ENCODE measurements at regions not wholly inside any gene's neighbourhood (a gene's known extent, or its start where the extent isn't known, plus 50 kb on each side); places are given as distances from the start of the nearest gene placed in this dataset.
A peak's percentile ranks its signal among the peaks of the same experiment; 100 is the strongest.

- DNase-seq (ENCODE audit: low spot score), result no peak
- TF ChIP-seq CTCF (IDR thresholded peaks at IDR 0.05; ENCODE audit: extremely low read depth, missing control alignments), result no peak
These were observed 172.8 kb upstream of the PTGFR start for GRCh38 chr1:78318011-78318410.

GRCh38 chr1:78319603-78320002 lies 171.2 kb upstream of the PTGFR start:
- no peak for DNase-seq (ENCODE audit: low spot score)
- no peak for TF ChIP-seq CTCF (IDR thresholded peaks at IDR 0.05; ENCODE audit: extremely low read depth, missing control alignments)

- TF ChIP-seq CTCF (IDR thresholded peaks at IDR 0.05; ENCODE audit: extremely low read depth, missing control alignments), result no peak
- no peak for DNase-seq (ENCODE audit: low spot score)
These were observed 167.7 kb upstream of the PTGFR start for GRCh38 chr1:78322928-78323680.

GRCh38 chr1:78325293-78325692 lies 165.5 kb upstream of the PTGFR start:
- no peak for DNase-seq (ENCODE audit: low spot score)
- TF ChIP-seq CTCF (IDR thresholded peaks at IDR 0.05; ENCODE audit: extremely low read depth, missing control alignments), result no peak

GRCh38 chr1:78329475-78329874 lies 161.3 kb upstream of the PTGFR start:
- no peak for TF ChIP-seq CTCF (IDR thresholded peaks at IDR 0.05; ENCODE audit: extremely low read depth, missing control alignments)
- DNase-seq (ENCODE audit: low spot score), result no peak

GRCh38 chr1:78331799-78332198 lies 159.0 kb upstream of the PTGFR start:
- TF ChIP-seq CTCF (IDR thresholded peaks at IDR 0.05; ENCODE audit: extremely low read depth, missing control alignments), result no peak
- DNase-seq (ENCODE audit: low spot score), result no peak

- TF ChIP-seq CTCF (IDR thresholded peaks at IDR 0.05; ENCODE audit: extremely low read depth, missing control alignments), result peak; percentile 60
- peak; percentile 5 for DNase-seq (ENCODE audit: low spot score)
These were observed 157.3 kb upstream of the PTGFR start for GRCh38 chr1:78333502-78333901.
